ENCODE measurements at regions not wholly inside any gene's neighbourhood (a gene's known extent, or its start where the extent isn't known, plus 50 kb on each side); places are given as distances from the start of the nearest gene placed in this dataset.

- H3K27ac Mint-ChIP-seq, result no peak overlapping the region
- no peak overlapping the region for H2AFZ ChIP-seq
- no peak overlapping the region for H3K4me2 ChIP-seq
- H3K4me1 Mint-ChIP-seq, result no peaks in the 10 kb centered on the region
- H3K36me3 Mint-ChIP-seq (ENCODE audit: low read depth), result no peaks in the 10 kb centered on the region
- TF ChIP-seq EZH2phosphoT487 (IDR thresholded peaks at IDR 0.05; ENCODE audit: unreplicated experiment), result no peak
- TF ChIP-seq EZH2 (IDR thresholded peaks at IDR 0.05; ENCODE audit: low read depth, unreplicated experiment), result no peak
- TF ChIP-seq, protein P1, sequence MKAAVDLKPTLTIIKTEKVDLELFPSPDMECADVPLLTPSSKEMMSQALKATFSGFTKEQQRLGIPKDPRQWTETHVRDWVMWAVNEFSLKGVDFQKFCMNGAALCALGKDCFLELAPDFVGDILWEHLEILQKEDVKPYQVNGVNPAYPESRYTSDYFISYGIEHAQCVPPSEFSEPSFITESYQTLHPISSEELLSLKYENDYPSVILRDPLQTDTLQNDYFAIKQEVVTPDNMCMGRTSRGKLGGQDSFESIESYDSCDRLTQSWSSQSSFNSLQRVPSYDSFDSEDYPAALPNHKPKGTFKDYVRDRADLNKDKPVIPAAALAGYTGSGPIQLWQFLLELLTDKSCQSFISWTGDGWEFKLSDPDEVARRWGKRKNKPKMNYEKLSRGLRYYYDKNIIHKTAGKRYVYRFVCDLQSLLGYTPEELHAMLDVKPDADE (IDR thresholded peaks at IDR 0.05), result no peak
- no peak for TF ChIP-seq STAT1 (IDR thresholded peaks at IDR 0.05; ENCODE audit: unreplicated experiment)
- no peak for TF ChIP-seq CREB1 (CRISPR knock-in tag; IDR thresholded peaks at IDR 0.05; ENCODE audit: low read depth)
- TF ChIP-seq ZNF331 (CRISPR knock-in tag; IDR thresholded peaks at IDR 0.05; ENCODE audit: low read depth), result no peak
- no peak for TF ChIP-seq CTCF (conservative IDR thresholded peaks at IDR 0.05; ENCODE audit: low read depth in 2 of 2)
- ATAC-seq (no peak), DNase-seq (ENCODE audit: low spot score) (no peak)
- H3K4me3 ChIP-seq, result no peak overlapping the region
- no peak overlapping the region for H3K27ac ChIP-seq (ENCODE audit: low read depth)
- H3K36me3 ChIP-seq (ENCODE audit: insufficient read depth), result no peaks in the 10 kb centered on the region
- H3K79me2 ChIP-seq (replicated peaks; ENCODE audit: insufficient read depth), result no peaks in the 10 kb centered on the region
- H3K4me1 ChIP-seq (ENCODE audit: insufficient read depth), result no peaks in the 10 kb centered on the region
- H3K9me3 Mint-ChIP-seq, result no peaks in the 10 kb centered on the region
- H4K20me1 ChIP-seq (replicated peaks; ENCODE audit: insufficient read depth), result no peaks in the 10 kb centered on the region
- no peaks in the 10 kb centered on the region for H3K27me3 ChIP-seq (ENCODE audit: insufficient read depth)
- H3K9me2 ChIP-seq (ENCODE audit: insufficient read depth), result no peaks in the 10 kb centered on the region
- H3F3A ChIP-seq (replicated peaks; ENCODE audit: low read depth), result no peaks in the 10 kb centered on the region
- H3K27me3 Mint-ChIP-seq (ENCODE audit: insufficient read depth, low read depth, poor library complexity), result no peaks in the 10 kb centered on the region
- H3K4me3 Mint-ChIP-seq, result no peak overlapping the region
Measured at GRCh38 chr21:17257784-17258183, 255.1 kb upstream of the CXADR start.

- Histone ChIP-seq H2AFZ (no peak overlapping the region), H3K36me3 (ENCODE audit: insufficient read depth) (no peaks in the 10 kb centered on the region), H3K4me3 (no peak overlapping the region), H3F3A (replicated peaks; ENCODE audit: low read depth) (no peaks in the 10 kb centered on the region), H3K79me2 (replicated peaks; ENCODE audit: insufficient read depth) (no peaks in the 10 kb centered on the region), H3K4me1 (ENCODE audit: insufficient read depth) (no peaks in the 10 kb centered on the region), H3K9me2 (ENCODE audit: insufficient read depth) (no peaks in the 10 kb centered on the region), H4K20me1 (replicated peaks; ENCODE audit: insufficient read depth) (no peaks in the 10 kb centered on the region), H3K27ac (ENCODE audit: low read depth) (no peak overlapping the region), H3K27me3 (ENCODE audit: insufficient read depth) (no peaks in the 10 kb centered on the region), H3K4me2 (no peak overlapping the region)
- Mint-ChIP-seq H3K4me3 (no peak overlapping the region), H3K4me1 (no peaks in the 10 kb centered on the region), H3K27ac (no peak overlapping the region), H3K36me3 (ENCODE audit: low read depth) (no peaks in the 10 kb centered on the region), H3K27me3 (ENCODE audit: insufficient read depth, low read depth, poor library complexity) (no peaks in the 10 kb centered on the region), H3K9me3 (no peaks in the 10 kb centered on the region)
- ATAC-seq (no peak), DNase-seq (ENCODE audit: low spot score) (no peak)
- TF ChIP-seq CREB1 (CRISPR knock-in tag; IDR thresholded peaks at IDR 0.05; ENCODE audit: low read depth), result no peak
- no peak for TF ChIP-seq JUNB (IDR thresholded peaks at IDR 0.05; ENCODE audit: unreplicated experiment)
- TF ChIP-seq NANOG (IDR thresholded peaks at IDR 0.05; ENCODE audit: borderline replicate concordance), result no peak
- TF ChIP-seq CTCF (conservative IDR thresholded peaks at IDR 0.05; ENCODE audit: low read depth in 2 of 2), result no peak
- TF ChIP-seq EZH2 (IDR thresholded peaks at IDR 0.05; ENCODE audit: low read depth, unreplicated experiment), result no peak
- TF ChIP-seq, protein P2, sequence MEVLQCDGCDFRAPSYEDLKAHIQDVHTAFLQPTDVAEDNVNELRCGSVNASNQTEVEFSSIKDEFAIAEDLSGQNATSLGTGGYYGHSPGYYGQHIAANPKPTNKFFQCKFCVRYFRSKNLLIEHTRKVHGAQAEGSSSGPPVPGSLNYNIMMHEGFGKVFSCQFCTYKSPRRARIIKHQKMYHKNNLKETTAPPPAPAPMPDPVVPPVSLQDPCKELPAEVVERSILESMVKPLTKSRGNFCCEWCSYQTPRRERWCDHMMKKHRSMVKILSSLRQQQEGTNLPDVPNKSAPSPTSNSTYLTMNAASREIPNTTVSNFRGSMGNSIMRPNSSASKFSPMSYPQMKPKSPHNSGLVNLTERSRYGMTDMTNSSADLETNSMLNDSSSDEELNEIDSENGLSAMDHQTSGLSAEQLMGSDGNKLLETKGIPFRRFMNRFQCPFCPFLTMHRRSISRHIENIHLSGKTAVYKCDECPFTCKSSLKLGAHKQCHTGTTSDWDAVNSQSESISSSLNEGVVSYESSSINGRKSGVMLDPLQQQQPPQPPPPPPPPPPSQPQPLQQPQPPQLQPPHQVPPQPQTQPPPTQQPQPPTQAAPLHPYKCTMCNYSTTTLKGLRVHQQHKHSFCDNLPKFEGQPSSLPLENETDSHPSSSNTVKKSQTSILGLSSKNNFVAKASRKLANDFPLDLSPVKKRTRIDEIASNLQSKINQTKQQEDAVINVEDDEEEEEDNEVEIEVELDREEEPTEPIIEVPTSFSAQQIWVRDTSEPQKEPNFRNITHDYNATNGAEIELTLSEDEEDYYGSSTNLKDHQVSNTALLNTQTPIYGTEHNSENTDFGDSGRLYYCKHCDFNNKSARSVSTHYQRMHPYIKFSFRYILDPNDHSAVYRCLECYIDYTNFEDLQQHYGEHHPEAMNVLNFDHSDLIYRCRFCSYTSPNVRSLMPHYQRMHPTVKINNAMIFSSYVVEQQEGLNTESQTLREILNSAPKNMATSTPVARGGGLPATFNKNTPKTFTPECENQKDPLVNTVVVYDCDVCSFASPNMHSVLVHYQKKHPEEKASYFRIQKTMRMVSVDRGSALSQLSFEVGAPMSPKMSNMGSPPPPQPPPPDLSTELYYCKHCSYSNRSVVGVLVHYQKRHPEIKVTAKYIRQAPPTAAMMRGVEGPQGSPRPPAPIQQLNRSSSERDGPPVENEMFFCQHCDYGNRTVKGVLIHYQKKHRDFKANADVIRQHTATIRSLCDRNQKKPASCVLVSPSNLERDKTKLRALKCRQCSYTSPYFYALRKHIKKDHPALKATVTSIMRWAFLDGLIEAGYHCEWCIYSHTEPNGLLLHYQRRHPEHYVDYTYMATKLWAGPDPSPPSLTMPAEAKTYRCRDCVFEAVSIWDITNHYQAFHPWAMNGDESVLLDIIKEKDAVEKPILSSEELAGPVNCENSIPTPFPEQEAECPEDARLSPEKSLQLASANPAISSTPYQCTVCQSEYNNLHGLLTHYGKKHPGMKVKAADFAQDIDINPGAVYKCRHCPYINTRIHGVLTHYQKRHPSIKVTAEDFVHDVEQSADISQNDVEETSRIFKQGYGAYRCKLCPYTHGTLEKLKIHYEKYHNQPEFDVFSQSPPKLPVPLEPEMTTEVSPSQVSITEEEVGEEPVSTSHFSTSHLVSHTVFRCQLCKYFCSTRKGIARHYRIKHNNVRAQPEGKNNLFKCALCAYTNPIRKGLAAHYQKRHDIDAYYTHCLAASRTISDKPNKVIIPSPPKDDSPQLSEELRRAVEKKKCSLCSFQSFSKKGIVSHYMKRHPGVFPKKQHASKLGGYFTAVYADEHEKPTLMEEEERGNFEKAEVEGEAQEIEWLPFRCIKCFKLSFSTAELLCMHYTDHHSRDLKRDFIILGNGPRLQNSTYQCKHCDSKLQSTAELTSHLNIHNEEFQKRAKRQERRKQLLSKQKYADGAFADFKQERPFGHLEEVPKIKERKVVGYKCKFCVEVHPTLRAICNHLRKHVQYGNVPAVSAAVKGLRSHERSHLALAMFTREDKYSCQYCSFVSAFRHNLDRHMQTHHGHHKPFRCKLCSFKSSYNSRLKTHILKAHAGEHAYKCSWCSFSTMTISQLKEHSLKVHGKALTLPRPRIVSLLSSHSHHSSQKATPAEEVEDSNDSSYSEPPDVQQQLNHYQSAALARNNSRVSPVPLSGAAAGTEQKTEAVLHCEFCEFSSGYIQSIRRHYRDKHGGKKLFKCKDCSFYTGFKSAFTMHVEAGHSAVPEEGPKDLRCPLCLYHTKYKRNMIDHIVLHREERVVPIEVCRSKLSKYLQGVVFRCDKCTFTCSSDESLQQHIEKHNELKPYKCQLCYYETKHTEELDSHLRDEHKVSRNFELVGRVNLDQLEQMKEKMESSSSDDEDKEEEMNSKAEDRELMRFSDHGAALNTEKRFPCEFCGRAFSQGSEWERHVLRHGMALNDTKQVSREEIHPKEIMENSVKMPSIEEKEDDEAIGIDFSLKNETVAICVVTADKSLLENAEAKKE (CRISPR knock-in tag; IDR thresholded peaks at IDR 0.05), result no peak
- TF ChIP-seq EZH2phosphoT487 (IDR thresholded peaks at IDR 0.05; ENCODE audit: unreplicated experiment), result no peak
Measured at GRCh38 chr21:17264182-17264581, 248.7 kb upstream of the CXADR start.

All from GM23338 (cell line).